Activated B cell treated with CpG ODN at 0.5 μM for 24 hours (primary cell): ENCODE measurements at regions not wholly inside any gene's neighbourhood (a gene's known extent, or its start where the extent isn't known, plus 50 kb on each side); places are given as distances from the start of the nearest gene placed in this dataset.

Experiments used
- ATAC-seq: fragments of 200-7000 bp; cut with Tn5 transposase; one replicate; pipeline ENCODE4 v1.10.0; 2021; ENCODE audit warnings: low read depth, mild to moderate bottlenecking, moderate library complexity
- CTCF ChIA-PET: fragments of 350-600 bp; sonication (Branson Sonifier 250); formaldehyde crosslinking; loops from one replicate; lab custom pipeline; 2021; ENCODE audit warnings: antibody characterized with exemption; lab: Charles Lee
- POLR2A ChIA-PET: fragments of 350-600 bp; sonication (Branson Sonifier 250); formaldehyde crosslinking; loops from one replicate; lab custom pipeline; 2021; ENCODE audit warnings: antibody characterized with exemption; lab: Charles Lee
- DNase-seq: peaks from one replicate; pipeline ENCODE4 v3.0.0; 2022
- H3K27ac Mint-ChIP-seq: one replicate; pipeline ENCODE4 v1.8.0; 2020; ENCODE audit warnings: mixed read lengths
- H3K27me3 Mint-ChIP-seq: one replicate; pipeline ENCODE4 v1.8.0; 2021; ENCODE audit warnings: mixed read lengths
- H3K36me3 Mint-ChIP-seq: one replicate; pipeline ENCODE4 v1.8.0; 2021; ENCODE audit warnings: low read depth, mixed read lengths
- H3K4me1 Mint-ChIP-seq: one replicate; pipeline ENCODE4 v1.8.0; 2021; ENCODE audit warnings: mixed read lengths
- H3K4me3 Mint-ChIP-seq: one replicate; pipeline ENCODE4 v1.8.0; 2020; ENCODE audit warnings: mild to moderate bottlenecking, mixed read lengths
- H3K9me3 Mint-ChIP-seq: one replicate; pipeline ENCODE4 v1.8.0; 2020; ENCODE audit warnings: mixed read lengths
- CTCF ChIP-seq: fragments of 200-600 bp; IDR thresholded peaks from one replicate; pipeline ENCODE4 v1.8.0; 2022; ENCODE audit warnings: antibody characterized with exemption, mild to moderate bottlenecking
- intact Hi-C: fragments of 100-400 bp; cut with micrococcal nuclease; formaldehyde crosslinking; loops from one replicate; pipeline ENCODE4 v1.15.1; 2024

GRCh38 chr2:129911363-129912065, 68.0 kb upstream of the RAB6C start:
- intact Hi-C loops: no loop called here
- DNase-seq (no peak), ATAC-seq (no peak)
- Mint-ChIP-seq H3K36me3 (no peaks in the 10 kb centered on the region), H3K4me1 (no peaks in the 10 kb centered on the region), H3K27ac (no peak overlapping the region), H3K9me3 (no peaks in the 10 kb centered on the region), H3K27me3 (peaks cover 3% of the 10 kb centered on the region), H3K4me3 (no peak overlapping the region)
- TF ChIP-seq CTCF: no peak
- ChIA-PET POLR2A (no interaction called here), CTCF (no interaction called here)

- Mint-ChIP-seq H3K4me1 (no peaks in the 10 kb centered on the region), H3K27ac (no peak overlapping the region), H3K9me3 (peaks cover 3% of the 10 kb centered on the region), H3K4me3 (no peak overlapping the region), H3K27me3 (peaks cover 3% of the 10 kb centered on the region), H3K36me3 (no peaks in the 10 kb centered on the region)
- no peak for TF ChIP-seq CTCF
- intact Hi-C loops: no loop called here
- CTCF ChIA-PET: no interaction called here
- ATAC-seq (no peak), DNase-seq (no peak)
- POLR2A ChIA-PET: no interaction called here
Observed at GRCh38 chr2:129912066-129912820, 67.2 kb upstream of the RAB6C start.

GRCh38 chr2:129912871-129913694, 66.4 kb upstream of the RAB6C start:
- intact Hi-C loops: no loop called here
- ATAC-seq (no peak), DNase-seq (no peak)
- Mint-ChIP-seq H3K4me3 (no peak overlapping the region), H3K27ac (no peak overlapping the region), H3K4me1 (no peaks in the 10 kb centered on the region), H3K36me3 (no peaks in the 10 kb centered on the region), H3K27me3 (peaks cover 3% of the 10 kb centered on the region), H3K9me3 (peaks cover 10% of the 10 kb centered on the region)
- TF ChIP-seq CTCF: no peak
- CTCF ChIA-PET: no interaction called here
- POLR2A ChIA-PET: no interaction called here

- no peak for ATAC-seq
- ChIA-PET POLR2A (no interaction called here), CTCF (no interaction called here)
- H3K4me1 Mint-ChIP-seq: no peaks in the 10 kb centered on the region
- intact Hi-C loops: no loop called here
- H3K36me3 Mint-ChIP-seq: peaks cover 2% of the 10 kb centered on the region
- H3K9me3 Mint-ChIP-seq: peaks cover 16% of the 10 kb centered on the region
- no peak overlapping the region for H3K27ac Mint-ChIP-seq
- no peak for TF ChIP-seq CTCF
- H3K27me3 Mint-ChIP-seq: peaks cover 5% of the 10 kb centered on the region
- H3K4me3 Mint-ChIP-seq: no peak overlapping the region
- no peak for DNase-seq
Observed at GRCh38 chr2:129913695-129914495, 65.6 kb upstream of the RAB6C start.
